HEK293T (cell line): ENCODE measurements at regions not wholly inside any gene's neighbourhood (a gene's known extent, or its start where the extent isn't known, plus 50 kb on each side); places are given as distances from the start of the nearest gene placed in this dataset.

Experiments
- ARNT ChIP-seq: fragments of 450-650 bp; IDR thresholded peaks from 2 replicates; pipeline ENCODE4 v1.6.1; 2017; ENCODE audit warnings: mild to moderate bottlenecking
- LEF1 ChIP-seq: fragments of 450-650 bp; IDR thresholded peaks from 2 replicates; pipeline ENCODE4 v1.6.1; 2017; ENCODE audit warnings: mild to moderate bottlenecking, borderline replicate concordance
- SUZ12 ChIP-seq: fragments of 450-650 bp; IDR thresholded peaks from 2 replicates; pipeline ENCODE4 v1.6.1; 2016; ENCODE audit warnings: mild to moderate bottlenecking

DNA sequence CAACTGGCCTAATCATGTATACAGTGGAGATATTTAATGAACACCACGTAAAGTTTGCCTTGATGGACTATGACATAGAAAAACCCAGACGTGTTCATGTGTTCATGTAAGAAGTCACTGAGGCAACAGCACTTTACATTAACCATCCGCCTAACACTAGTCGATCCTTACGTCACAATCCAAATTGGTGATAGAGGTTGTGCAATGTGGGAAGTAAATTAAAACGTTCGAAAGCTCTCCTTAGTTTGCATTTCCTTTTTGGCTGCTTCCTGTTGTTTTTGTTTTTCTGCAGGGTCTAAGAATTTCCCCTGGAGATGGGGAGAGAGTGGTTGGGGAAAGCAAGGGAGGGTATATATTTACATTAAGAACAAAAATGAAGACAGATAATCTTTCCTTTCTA lies 587.5 kb upstream of the ADGRL2 start:
- TF ChIP-seq ARNT, result no peak
- TF ChIP-seq SUZ12, result no peak
- no peak for TF ChIP-seq LEF1
